Lower leg skin (tissue), 3 donors: ENCODE measurements at regions not wholly inside any gene's neighbourhood (a gene's known extent, or its start where the extent isn't known, plus 50 kb on each side); places are given as distances from the start of the nearest gene placed in this dataset.

ENCODE experiments used
- CTCF ChIP-seq, 3 donors: fragments of 450-650 bp; IDR thresholded peaks; one replicate each; pipeline ENCODE4 v1.5.1; 2016; ENCODE audit warnings: antibody characterized with exemption in 3 of 3, mild to moderate bottlenecking in 3 of 3, moderate library complexity in 2 of 3
- POLR2A ChIP-seq, 2 donors: fragments of 450-650 bp; IDR thresholded peaks; one replicate each; pipeline ENCODE4 v1.6.1; 2016 to 2017; ENCODE audit warnings: antibody characterized with exemption in 2 of 2, mild to moderate bottlenecking in 1 of 2, moderate library complexity in 1 of 2

- no peak for TF ChIP-seq CTCF (IDR thresholded peaks at IDR 0.05)
- no peak for TF ChIP-seq POLR2A (IDR thresholded peaks at IDR 0.05)
Measured at GRCh38 chr5:164058621-164059020, 553.2 kb downstream of the MAT2B start.
